ENCODE measurements at regions not wholly inside any gene's neighbourhood (a gene's known extent, or its start where the extent isn't known, plus 50 kb on each side); places are given as distances from the start of the nearest gene placed in this dataset.

- no peaks in the 10 kb centered on the region for H3K4me1 ChIP-seq
- H3K4me3 ChIP-seq, result no peak overlapping the region
- no peak for DNase-seq
- H3K9me3 ChIP-seq, result no peaks in the 10 kb centered on the region
- intact Hi-C loops (cut with DNase I), result no loop called here
- FAIRE-seq, result no peak
- H3K27ac ChIP-seq, result no peak overlapping the region
- peaks cover 0 to 4% (median 0%) of the 10 kb centered on the region in 4 donors for H3K27me3 ChIP-seq
- no peaks in the 10 kb centered on the region for H3K36me3 ChIP-seq
- TF ChIP-seq CTCF (IDR thresholded peaks at IDR 0.05), result no peak
- no peak for ATAC-seq
Observed at GRCh38 chr2:21552981-21553380, 429.2 kb downstream of the TDRD15 start.

GRCh38 chr2:21559351-21559750 lies 435.6 kb downstream of the TDRD15 start:
- intact Hi-C loops (cut with DNase I), result no loop called here
- H3K9me3 ChIP-seq, result no peaks in the 10 kb centered on the region
- no peak overlapping the region for H3K4me3 ChIP-seq
- no peak overlapping the region for H3K27ac ChIP-seq
- 56 to 74% methylated on average over 4 of the region's 4 CpGs for WGBS, 2 donors
- H3K36me3 ChIP-seq, result no peaks in the 10 kb centered on the region
- FAIRE-seq, result no peak
- TF ChIP-seq CTCF (IDR thresholded peaks at IDR 0.05), result no peak
- no peaks in the 10 kb centered on the region for H3K4me1 ChIP-seq
- ATAC-seq, result no peak
- no peaks in the 10 kb centered on the region for H3K27me3 ChIP-seq
- DNase-seq, result no peak

- H3K27me3 ChIP-seq, result no peaks in the 10 kb centered on the region
- no peak for FAIRE-seq
Observed at GRCh38 chr2:21561965-21562364, 438.2 kb downstream of the TDRD15 start.

GRCh38 chr2:21567395-21567794 lies 443.6 kb downstream of the TDRD15 start:
- H3K4me1 ChIP-seq, result no peaks in the 10 kb centered on the region
- no peaks in the 10 kb centered on the region for H3K27me3 ChIP-seq
- intact Hi-C loops (cut with DNase I), result no loop called here
- H3K4me3 ChIP-seq, result no peak overlapping the region
- FAIRE-seq (no peak), DNase-seq (no peak), ATAC-seq (no peak)
- TF ChIP-seq CTCF (IDR thresholded peaks at IDR 0.05), result no peak
- no peaks in the 10 kb centered on the region for H3K36me3 ChIP-seq
- 15 to 24% methylated on average over 5 of the region's 5 CpGs for WGBS, 2 donors
- H3K9me3 ChIP-seq, result no peaks in the 10 kb centered on the region
- H3K27ac ChIP-seq, result no peak overlapping the region

More at GRCh38 chr2:21561965-21562364, 438.2 kb downstream of the TDRD15 start:
- no peak for DNase-seq
- no peak for ATAC-seq
- WGBS, 2 donors, result 0% methylated on average over 1 of the region's 1 CpG; no CpG with 5 or more reads in 1 of the 2 donors
- Histone ChIP-seq H3K4me1 (no peaks in the 10 kb centered on the region), H3K9me3 (no peaks in the 10 kb centered on the region), H3K4me3 (no peak overlapping the region), H3K36me3 (no peaks in the 10 kb centered on the region), H3K27ac (no peak overlapping the region)
- intact Hi-C loops (cut with DNase I), result no loop called here
- no peak for TF ChIP-seq CTCF (IDR thresholded peaks at IDR 0.05)

- DNase-seq, result no peak
- intact Hi-C loops (cut with DNase I), result no loop called here
- no peak overlapping the region for H3K4me3 ChIP-seq
- H3K4me1 ChIP-seq, result no peaks in the 10 kb centered on the region
- no peak overlapping the region for H3K27ac ChIP-seq
- TF ChIP-seq CTCF (IDR thresholded peaks at IDR 0.05), result no peak
- FAIRE-seq, result no peak
- no peaks in the 10 kb centered on the region for H3K36me3 ChIP-seq
- no peak for ATAC-seq
- H3K9me3 ChIP-seq, result no peaks in the 10 kb centered on the region
- H3K27me3 ChIP-seq, result no peaks in the 10 kb centered on the region
Observed at GRCh38 chr2:21571686-21572085, 447.9 kb downstream of the TDRD15 start.

Data from pancreas (tissue), 10 donors.